Astrocyte of the hippocampus (primary cell): ENCODE measurements at regions not wholly inside any gene's neighbourhood (a gene's known extent, or its start where the extent isn't known, plus 50 kb on each side); places are given as distances from the start of the nearest gene placed in this dataset.
A peak's percentile ranks its signal among the peaks of the same experiment; 100 is the strongest.
"Not testable (repeated sequence)": the region's sequence is repeated elsewhere in the genome, so short reads cannot be mapped to it uniquely, and the experiment has no call there.

Experiments used
- DNase-seq: peaks from one replicate; pipeline ENCODE4 v3.0.0; 2011; ENCODE audit warnings: low read depth, low spot score

- DNase-seq = no peak
Measured at GRCh38 chr1:73273886-73274285, 924.1 kb downstream of the LRRIQ3 start.

GRCh38 chr1:73245196-73245595 lies 952.8 kb downstream of the LRRIQ3 start:
- DNase-seq = not testable (repeated sequence)

GRCh38 chr1:73218995-73219546 lies 936.7 kb upstream of the NEGR1 start:
- DNase-seq = no peak

- peak; percentile 1 for DNase-seq
Measured at GRCh38 chr1:73205294-73205973, 923.1 kb upstream of the NEGR1 start.

- DNase-seq = no peak
Measured at GRCh38 chr1:73197972-73198371, 915.6 kb upstream of the NEGR1 start.

- DNase-seq = no peak
Measured at GRCh38 chr1:73194965-73195364, 912.6 kb upstream of the NEGR1 start.

- DNase-seq = not testable (repeated sequence)
Measured at GRCh38 chr1:73183581-73183980, 901.2 kb upstream of the NEGR1 start.

GRCh38 chr1:73181190-73181540 lies 898.8 kb upstream of the NEGR1 start:
- no peak for DNase-seq

- no peak for DNase-seq
Measured at GRCh38 chr1:73180397-73181189, 898.3 kb upstream of the NEGR1 start.

- no peak for DNase-seq
Measured at GRCh38 chr1:73176902-73177301, 894.6 kb upstream of the NEGR1 start.

GRCh38 chr1:73167009-73167657 lies 884.8 kb upstream of the NEGR1 start:
- no peak for DNase-seq

- peak; percentile 26 for DNase-seq
Measured at GRCh38 chr1:73162564-73162963, 880.2 kb upstream of the NEGR1 start.

- DNase-seq = no peak
Measured at GRCh38 chr1:73161418-73161817, 879.1 kb upstream of the NEGR1 start.

- DNase-seq = no peak
Measured at GRCh38 chr1:73160759-73161158, 878.4 kb upstream of the NEGR1 start.

- DNase-seq = no peak
Measured at GRCh38 chr1:73144311-73144710, 862.0 kb upstream of the NEGR1 start.

- DNase-seq = no peak
Measured at GRCh38 chr1:73136975-73137374, 854.6 kb upstream of the NEGR1 start.

- DNase-seq = no peak
Measured at GRCh38 chr1:73106931-73107330, 824.6 kb upstream of the NEGR1 start.

- no peak for DNase-seq
Measured at GRCh38 chr1:73105755-73106154, 823.4 kb upstream of the NEGR1 start.

GRCh38 chr1:73104749-73105148 lies 822.4 kb upstream of the NEGR1 start:
- no peak for DNase-seq

- DNase-seq = peak; percentile 11
Measured at GRCh38 chr1:73100216-73100615, 817.9 kb upstream of the NEGR1 start.

GRCh38 chr1:73097917-73098316 lies 815.6 kb upstream of the NEGR1 start:
- no peak for DNase-seq

- no peak for DNase-seq
Measured at GRCh38 chr1:73096841-73097240, 814.5 kb upstream of the NEGR1 start.
